BE2C (cell line): ENCODE measurements at regions not wholly inside any gene's neighbourhood (a gene's known extent, or its start where the extent isn't known, plus 50 kb on each side); places are given as distances from the start of the nearest gene placed in this dataset.

Source experiments
- DNase-seq: peaks from one replicate; pipeline ENCODE4 v3.0.0-alpha.2; 2020
- H3K27me3 ChIP-seq: fragments of 250-450 bp; sonication (Bioruptor Pico); 2 replicates; pipeline ENCODE4 v1.5.1; 2020; ENCODE audit warnings: mild to moderate bottlenecking
- H3K36me3 ChIP-seq: fragments of 250-450 bp; sonication (Bioruptor Pico); 2 replicates; pipeline ENCODE4 v1.5.1; 2020; ENCODE audit warnings: mild to moderate bottlenecking
- H3K4me1 ChIP-seq: fragments of 250-450 bp; sonication (Bioruptor Pico); 2 replicates; pipeline ENCODE4 v1.5.1; 2020
- H3K4me3 ChIP-seq: 2 replicates; pipeline ENCODE4 v1.5.1; 2011; ENCODE audit warnings: low read depth, low read length
- H3K9me3 ChIP-seq: fragments of 250-450 bp; sonication (Bioruptor Pico); 2 replicates; pipeline ENCODE4 v1.5.1; 2020
- TF ChIP-seq, protein P1 (sequence below): IDR thresholded peaks from 2 replicates; pipeline ENCODE4 v1.5.1; 2012; ENCODE audit warnings: mild to moderate bottlenecking, low read depth, low read length

- DNase-seq = no peak
- TF ChIP-seq, protein P1, sequence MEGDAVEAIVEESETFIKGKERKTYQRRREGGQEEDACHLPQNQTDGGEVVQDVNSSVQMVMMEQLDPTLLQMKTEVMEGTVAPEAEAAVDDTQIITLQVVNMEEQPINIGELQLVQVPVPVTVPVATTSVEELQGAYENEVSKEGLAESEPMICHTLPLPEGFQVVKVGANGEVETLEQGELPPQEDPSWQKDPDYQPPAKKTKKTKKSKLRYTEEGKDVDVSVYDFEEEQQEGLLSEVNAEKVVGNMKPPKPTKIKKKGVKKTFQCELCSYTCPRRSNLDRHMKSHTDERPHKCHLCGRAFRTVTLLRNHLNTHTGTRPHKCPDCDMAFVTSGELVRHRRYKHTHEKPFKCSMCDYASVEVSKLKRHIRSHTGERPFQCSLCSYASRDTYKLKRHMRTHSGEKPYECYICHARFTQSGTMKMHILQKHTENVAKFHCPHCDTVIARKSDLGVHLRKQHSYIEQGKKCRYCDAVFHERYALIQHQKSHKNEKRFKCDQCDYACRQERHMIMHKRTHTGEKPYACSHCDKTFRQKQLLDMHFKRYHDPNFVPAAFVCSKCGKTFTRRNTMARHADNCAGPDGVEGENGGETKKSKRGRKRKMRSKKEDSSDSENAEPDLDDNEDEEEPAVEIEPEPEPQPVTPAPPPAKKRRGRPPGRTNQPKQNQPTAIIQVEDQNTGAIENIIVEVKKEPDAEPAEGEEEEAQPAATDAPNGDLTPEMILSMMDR = no peak
- H3K4me1 ChIP-seq = 0 out of 2 replicates have a peak, but pooled peaks cover 2% of the 10 kb centered on the region
- H3K27me3 ChIP-seq = no peaks in the 10 kb centered on the region
- H3K4me3 ChIP-seq = no peak overlapping the region
- no peaks in the 10 kb centered on the region for H3K36me3 ChIP-seq
- no peaks in the 10 kb centered on the region for H3K9me3 ChIP-seq
Observed at GRCh38 chr7:125695626-125696025, 766.0 kb upstream of the POT1 start.

GRCh38 chr7:125683156-125683555 lies 753.5 kb upstream of the POT1 start:
- TF ChIP-seq, protein P1 = no peak
- no peaks in the 10 kb centered on the region for H3K36me3 ChIP-seq
- DNase-seq = no peak
- H3K4me1 ChIP-seq = no peaks in the 10 kb centered on the region
- H3K27me3 ChIP-seq = no peaks in the 10 kb centered on the region
- no peaks in the 10 kb centered on the region for H3K9me3 ChIP-seq
- H3K4me3 ChIP-seq = no peak overlapping the region

GRCh38 chr7:125681508-125681907 lies 751.9 kb upstream of the POT1 start:
- TF ChIP-seq, protein P1 = no peak

DNA sequence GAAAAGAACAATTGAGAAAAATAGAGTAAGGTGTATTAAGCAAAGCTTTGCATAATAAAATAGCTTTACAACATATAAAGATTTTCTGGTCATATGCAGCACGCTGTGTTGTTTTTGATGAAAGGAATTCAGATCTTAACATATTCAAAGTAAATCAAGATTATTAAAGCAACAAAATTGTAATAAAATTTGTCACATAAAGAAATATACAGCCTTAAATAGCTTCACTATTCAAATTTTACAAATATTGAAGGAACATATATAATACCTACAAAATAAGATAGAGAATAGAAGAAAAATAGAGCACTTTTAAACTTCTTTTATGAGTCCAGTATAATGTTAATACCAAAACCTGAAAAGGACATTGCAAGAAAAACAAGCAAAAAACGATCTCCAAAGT lies 749.1 kb upstream of the POT1 start:
- H3K9me3 ChIP-seq = no peaks in the 10 kb centered on the region
- TF ChIP-seq, protein P1 = no peak
- no peak for DNase-seq
- no peaks in the 10 kb centered on the region for H3K27me3 ChIP-seq
- H3K4me1 ChIP-seq = no peaks in the 10 kb centered on the region
- H3K36me3 ChIP-seq = no peaks in the 10 kb centered on the region
- H3K4me3 ChIP-seq = no peak overlapping the region

More at GRCh38 chr7:125681508-125681907, 751.9 kb upstream of the POT1 start:
- Histone ChIP-seq H3K4me3 (no peak overlapping the region), H3K4me1 (no peaks in the 10 kb centered on the region), H3K9me3 (no peaks in the 10 kb centered on the region), H3K36me3 (no peaks in the 10 kb centered on the region), H3K27me3 (no peaks in the 10 kb centered on the region)
- no peak for DNase-seq

- H3K4me1 ChIP-seq = no peaks in the 10 kb centered on the region
- no peaks in the 10 kb centered on the region for H3K36me3 ChIP-seq
- H3K27me3 ChIP-seq = no peaks in the 10 kb centered on the region
- H3K9me3 ChIP-seq = no peaks in the 10 kb centered on the region
- DNase-seq = no peak
- TF ChIP-seq, protein P1 = no peak
- no peak overlapping the region for H3K4me3 ChIP-seq
Observed at GRCh38 chr7:125675640-125676039, 746.0 kb upstream of the POT1 start.

GRCh38 chr7:125675169-125675568 lies 745.5 kb upstream of the POT1 start:
- H3K27me3 ChIP-seq = no peaks in the 10 kb centered on the region
- H3K4me3 ChIP-seq = no peak overlapping the region
- no peak for DNase-seq
- no peaks in the 10 kb centered on the region for H3K9me3 ChIP-seq
- H3K36me3 ChIP-seq = no peaks in the 10 kb centered on the region
- TF ChIP-seq, protein P1 = no peak
- H3K4me1 ChIP-seq = no peaks in the 10 kb centered on the region
